ENCODE measurements at regions not wholly inside any gene's neighbourhood (a gene's known extent, or its start where the extent isn't known, plus 50 kb on each side); places are given as distances from the start of the nearest gene placed in this dataset.
"Not testable (repeated sequence)": the region's sequence is repeated elsewhere in the genome, so short reads cannot be mapped to it uniquely, and the experiment has no call there.

- not testable (repeated sequence) for DNase-seq (ENCODE audit: low read depth in 2 of 2, low spot score in 1 of 2)
Observed at GRCh38 chr6:180091-180694, 112.1 kb upstream of the DUSP22 start.

GRCh38 chr6:181049-181654 lies 111.1 kb upstream of the DUSP22 start:
- DNase-seq (ENCODE audit: low read depth in 2 of 2, low spot score in 1 of 2): no peak

GRCh38 chr6:183668-184067 lies 108.6 kb upstream of the DUSP22 start:
- DNase-seq (ENCODE audit: low read depth in 2 of 2, low spot score in 1 of 2): no peak

DNA sequence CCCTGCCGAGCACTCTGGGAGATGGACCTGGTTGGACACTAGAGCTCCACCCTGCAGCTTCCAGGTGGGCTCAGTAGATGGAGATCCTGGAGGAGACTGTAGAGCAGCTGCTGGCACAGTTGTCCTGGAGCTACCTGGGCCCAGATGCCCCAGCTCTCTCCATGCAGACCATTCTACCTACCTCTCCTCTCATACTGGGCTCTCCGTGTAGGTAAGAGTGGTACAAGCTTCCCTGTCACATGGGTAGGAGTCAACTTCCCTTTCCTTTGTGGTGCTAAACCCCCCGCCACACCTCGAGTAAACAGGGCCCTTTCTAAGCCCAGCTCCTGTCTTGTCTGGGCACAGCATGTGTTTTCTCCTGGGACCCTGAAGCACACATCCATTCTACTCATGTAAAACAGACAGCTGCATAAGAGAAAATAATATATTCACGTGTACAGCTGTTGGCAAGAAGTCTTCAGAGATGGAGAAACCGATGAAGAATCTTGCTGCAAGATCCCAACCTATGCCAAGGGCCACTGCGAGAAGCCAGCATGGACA lies 108.1 kb upstream of the DUSP22 start:
- DNase-seq (ENCODE audit: low read depth in 2 of 2, low spot score in 1 of 2): no peak

DNA sequence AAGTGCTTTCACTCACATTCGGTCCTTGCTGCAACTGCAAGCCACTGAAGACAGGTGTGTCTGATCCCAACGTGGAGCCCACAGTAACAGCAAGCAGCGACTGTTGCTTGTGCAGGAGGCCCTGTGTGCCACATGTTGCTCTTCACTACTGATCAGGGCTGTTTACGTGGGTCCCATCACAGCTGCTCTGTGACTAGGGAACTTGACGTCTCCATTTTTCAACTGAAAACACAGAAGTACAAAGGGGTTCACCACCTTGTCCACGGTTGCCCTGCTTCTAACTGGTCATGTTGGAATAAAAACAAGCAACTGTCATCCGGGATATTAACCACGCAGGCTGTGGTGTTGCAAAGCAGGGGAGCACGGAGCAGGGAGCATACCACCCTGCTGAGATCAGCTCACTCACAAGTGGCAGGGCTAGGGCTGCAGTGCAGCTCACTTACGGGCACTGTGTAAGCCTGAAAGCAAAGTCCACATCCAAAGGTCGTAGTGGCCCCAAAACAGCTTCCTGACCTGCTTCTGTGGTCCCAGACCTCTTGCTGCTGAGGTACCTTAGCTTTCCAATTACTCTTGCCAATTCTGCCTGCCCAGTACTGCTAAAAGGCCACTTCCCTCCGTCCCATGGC lies 105.8 kb upstream of the DUSP22 start:
- no peak for DNase-seq (ENCODE audit: low read depth in 2 of 2, low spot score in 1 of 2)

DNA sequence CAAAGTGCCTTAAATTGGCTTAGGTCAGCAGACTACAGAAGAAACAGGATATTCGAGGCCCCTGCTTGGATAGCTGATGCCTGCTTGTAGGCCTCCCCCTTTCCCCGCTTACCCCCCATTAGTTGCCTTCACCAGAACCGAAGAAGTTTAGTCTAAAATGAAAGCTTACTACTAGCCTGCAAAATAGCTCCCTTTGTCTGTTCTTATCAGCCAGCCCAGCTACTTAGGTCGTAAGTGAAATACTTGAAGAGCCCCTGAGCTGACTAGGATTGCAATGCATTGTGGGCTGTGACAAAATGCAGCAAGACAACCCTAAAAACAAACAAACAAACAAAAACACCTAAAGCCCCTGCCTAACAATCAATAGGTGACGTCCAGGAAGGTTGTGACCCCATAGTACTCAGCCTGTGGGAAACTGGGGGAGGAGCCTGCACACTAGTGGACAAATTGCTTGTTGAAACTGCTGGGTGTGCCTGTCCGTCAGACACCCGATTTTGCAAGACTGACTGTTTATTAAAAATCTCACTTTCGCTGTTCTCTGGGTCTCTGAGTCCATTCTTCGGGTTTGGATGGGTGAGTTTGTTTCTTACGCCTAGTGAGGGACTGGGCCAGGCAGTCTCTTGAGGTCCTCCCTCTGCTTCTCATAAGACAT lies 105.0 kb upstream of the DUSP22 start:
- no peak for DNase-seq (ENCODE audit: low read depth in 2 of 2, low spot score in 1 of 2)

GRCh38 chr6:188821-189655 lies 103.2 kb upstream of the DUSP22 start:
- DNase-seq (ENCODE audit: low read depth in 2 of 2, low spot score in 1 of 2): peak; percentile 61 to 64

DNA sequence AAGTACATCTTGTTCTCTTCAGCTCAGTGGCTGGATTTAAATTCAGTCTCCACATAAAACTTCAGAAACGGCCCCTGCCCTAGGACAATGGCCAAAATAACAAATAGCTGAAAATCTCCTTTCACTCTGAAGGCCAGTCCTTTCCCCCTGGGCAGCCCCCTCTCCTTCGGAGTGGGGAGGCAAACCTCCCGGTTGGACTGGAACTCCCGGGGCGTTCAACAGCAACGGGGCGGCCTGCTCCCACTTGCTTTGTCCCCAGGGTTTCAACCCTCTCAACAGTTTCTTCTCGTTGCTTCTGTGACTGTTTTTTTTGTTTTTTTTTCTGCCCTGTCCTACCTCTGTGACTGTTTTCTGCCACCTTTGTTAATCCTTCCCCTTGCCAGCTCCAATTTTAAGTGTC lies 102.6 kb upstream of the DUSP22 start:
- DNase-seq (ENCODE audit: low read depth in 2 of 2, low spot score in 1 of 2): no peak

GRCh38 chr6:190596-191395 lies 101.5 kb upstream of the DUSP22 start:
- no peak for DNase-seq (ENCODE audit: low read depth in 2 of 2, low spot score in 1 of 2)

DNA sequence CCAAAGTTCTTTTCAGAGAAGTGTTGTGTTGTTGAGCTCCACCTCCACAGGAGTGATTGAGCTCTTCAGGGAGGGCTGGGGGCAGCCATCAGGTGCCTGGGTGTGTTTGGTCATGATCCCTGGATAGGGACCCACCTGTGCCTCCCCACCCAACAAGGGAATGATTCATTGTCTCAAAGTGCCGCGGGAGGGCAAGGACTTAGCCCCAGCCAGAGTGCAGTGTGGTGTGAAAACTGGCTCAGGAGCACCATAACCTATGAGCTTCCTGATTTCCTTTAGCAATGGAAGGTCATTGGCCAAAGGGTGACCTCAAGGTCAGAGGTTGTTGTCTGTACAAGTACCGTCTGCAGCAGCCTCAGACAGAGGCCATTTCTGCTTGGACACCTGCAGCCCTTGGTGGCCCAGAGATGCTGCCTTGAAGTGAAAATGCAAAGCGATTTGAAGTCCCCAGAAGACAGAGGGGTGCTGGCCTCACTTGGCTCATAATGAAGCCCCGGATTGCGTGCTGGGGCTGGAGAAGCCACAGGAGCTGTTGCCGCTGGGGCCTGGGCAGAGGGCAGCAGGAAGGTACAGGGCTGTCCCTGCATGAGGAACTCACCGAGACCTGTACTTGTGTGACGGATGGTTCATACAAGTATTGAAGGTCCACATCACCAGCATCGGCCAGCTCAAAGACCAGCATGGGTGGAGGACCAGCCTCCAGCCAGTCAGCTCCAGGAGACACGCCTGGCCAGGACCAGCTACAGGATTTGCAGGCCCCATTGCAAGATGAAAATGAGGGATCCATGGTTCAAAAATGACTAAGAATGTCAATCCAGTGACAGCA lies 100.6 kb upstream of the DUSP22 start:
- no peak for DNase-seq (ENCODE audit: low read depth in 2 of 2, low spot score in 1 of 2)

GRCh38 chr6:192313-192664 lies 100.0 kb upstream of the DUSP22 start:
- no peak for DNase-seq (ENCODE audit: low read depth in 2 of 2, low spot score in 1 of 2)

- DNase-seq (ENCODE audit: low read depth in 2 of 2, low spot score in 1 of 2): no peak
Observed at GRCh38 chr6:193180-193579, 99.1 kb upstream of the DUSP22 start.

GRCh38 chr6:193773-194310 lies 98.4 kb upstream of the DUSP22 start:
- no peak for DNase-seq (ENCODE audit: low read depth in 2 of 2, low spot score in 1 of 2)

GRCh38 chr6:195861-196360 lies 96.4 kb upstream of the DUSP22 start:
- peak; percentile 28 to 46 for DNase-seq (ENCODE audit: low read depth in 2 of 2, low spot score in 1 of 2)

DNA sequence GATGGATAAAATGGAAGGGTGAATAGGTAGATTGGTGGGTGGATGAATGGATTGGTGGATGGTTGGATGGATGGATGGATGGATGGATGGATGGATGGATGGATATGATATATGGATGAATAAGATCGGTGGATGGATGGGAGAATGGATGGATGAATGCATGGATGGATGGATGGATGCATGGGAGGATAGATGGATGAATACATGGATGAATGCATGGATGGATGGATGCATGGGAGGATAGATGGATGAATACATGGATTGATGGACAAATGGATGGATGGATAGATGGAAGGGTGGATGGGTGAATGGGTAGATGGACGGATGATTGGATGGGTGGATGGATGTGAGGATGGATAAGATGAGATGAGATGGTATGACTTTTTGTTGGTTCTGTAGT lies 95.7 kb upstream of the DUSP22 start:
- DNase-seq (ENCODE audit: low read depth in 2 of 2, low spot score in 1 of 2): no peak

DNA sequence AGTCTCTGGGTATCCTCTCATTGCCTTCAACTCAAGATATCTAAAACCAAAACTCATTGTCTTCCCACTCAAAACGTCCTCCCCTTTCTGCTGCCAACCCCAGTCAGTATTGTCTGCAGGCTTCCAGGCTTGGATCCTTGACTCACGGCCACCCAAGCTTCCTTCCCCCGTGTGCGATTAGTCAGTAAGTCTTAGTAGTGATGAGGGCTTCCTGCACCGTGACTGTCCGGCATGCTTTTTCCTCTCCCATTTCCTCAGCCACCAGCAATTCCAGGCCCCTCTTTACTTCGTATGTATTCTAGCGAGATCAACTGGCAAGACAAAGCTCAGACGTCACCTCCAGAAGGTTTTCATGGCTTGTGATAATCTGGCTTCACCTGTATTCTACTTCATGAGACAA lies 88.6 kb upstream of the DUSP22 start:
- DNase-seq (ENCODE audit: low read depth in 2 of 2, low spot score in 1 of 2): no peak

GRCh38 chr6:206264-206663 lies 86.0 kb upstream of the DUSP22 start:
- DNase-seq (ENCODE audit: low read depth in 2 of 2, low spot score in 1 of 2): no peak

DNA sequence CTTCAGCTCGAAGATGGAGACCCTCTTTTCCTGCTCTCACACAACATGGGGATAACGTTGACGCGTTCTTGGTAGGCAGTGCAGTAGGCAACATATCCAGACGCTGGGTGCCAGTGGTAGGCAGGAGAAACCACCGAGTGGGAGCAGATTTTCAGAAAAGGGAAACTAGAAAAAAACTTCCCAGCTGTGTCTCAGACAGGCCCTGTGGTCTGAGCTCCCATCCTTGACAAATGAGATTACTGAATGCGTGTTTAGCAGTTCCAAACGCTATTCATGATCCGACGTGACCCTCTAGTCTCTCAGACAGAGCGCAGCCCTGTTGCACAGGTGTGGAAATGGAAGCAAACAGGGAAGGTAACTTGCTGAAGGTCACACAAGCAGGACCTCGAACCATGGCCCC lies 83.9 kb upstream of the DUSP22 start:
- no peak for DNase-seq (ENCODE audit: low read depth in 2 of 2, low spot score in 1 of 2)

- no peak for DNase-seq (ENCODE audit: low read depth in 2 of 2, low spot score in 1 of 2)
Observed at GRCh38 chr6:208938-209337, 83.3 kb upstream of the DUSP22 start.
